Trophoblast cell (in vitro differentiated cells and primary cell): ENCODE measurements at regions not wholly inside any gene's neighbourhood (a gene's known extent, or its start where the extent isn't known, plus 50 kb on each side); places are given as distances from the start of the nearest gene placed in this dataset.

Experiments used
- DNase-seq, 2 donors: peaks; one replicate each; pipeline ENCODE4 v3.0.0-alpha.2; 2016
- H2AFZ ChIP-seq: 2 replicates; pipeline ENCODE4 v1.6.1; 2013; ENCODE audit warnings: low read length, moderate library complexity, mild to moderate bottlenecking; ENCODE audit not compliant: insufficient read depth, poor library complexity
- H2AK5ac ChIP-seq: 2 replicates; pipeline ENCODE4 v1.6.1; 2013; ENCODE audit warnings: mild to moderate bottlenecking, low read length
- H2BK120ac ChIP-seq: 2 replicates; pipeline ENCODE4 v1.6.1; 2013; ENCODE audit warnings: low read length, mild to moderate bottlenecking, moderate library complexity; ENCODE audit not compliant: insufficient read depth, poor library complexity
- H2BK12ac ChIP-seq: 2 replicates; pipeline ENCODE4 v1.6.1; 2013; ENCODE audit warnings: mild to moderate bottlenecking, low read length, moderate library complexity
- H2BK5ac ChIP-seq: 2 replicates; pipeline ENCODE4 v1.6.1; 2013; ENCODE audit warnings: low read length, low read depth, moderate library complexity, mild to moderate bottlenecking; ENCODE audit not compliant: poor library complexity
- H3K14ac ChIP-seq: 2 replicates; pipeline ENCODE4 v1.6.1; 2013; ENCODE audit warnings: mild to moderate bottlenecking, low read length
- H3K18ac ChIP-seq: 2 replicates; pipeline ENCODE4 v1.6.1; 2013; ENCODE audit warnings: mild to moderate bottlenecking, low read length
- H3K23ac ChIP-seq: 2 replicates; pipeline ENCODE4 v1.6.1; 2013; ENCODE audit warnings: low read length
- H3K27ac ChIP-seq: 2 replicates; pipeline ENCODE4 v1.5.1; 2013; ENCODE audit warnings: low read depth, mild to moderate bottlenecking, inconsistent platforms, low read length, moderate library complexity
- H3K27me3 ChIP-seq: 2 replicates; pipeline ENCODE4 v1.6.1; 2013; ENCODE audit warnings: inconsistent platforms, mild to moderate bottlenecking, low read length, moderate library complexity; ENCODE audit not compliant: insufficient read depth
- H3K36me3 ChIP-seq, 2 experiments: 1 replicate in 1 of 2; 2 replicates in 1 of 2; pipeline ENCODE4 v1.6.1; 2013; ENCODE audit warnings: low read length in 2 of 2, mild to moderate bottlenecking in 2 of 2, moderate library complexity in 1 of 2; ENCODE audit not compliant: insufficient read depth in 2 of 2, control insufficient read depth in 1 of 2
- H3K4ac ChIP-seq: 2 replicates; pipeline ENCODE4 v1.6.1; 2013; ENCODE audit warnings: low read depth, mild to moderate bottlenecking, low read length, moderate library complexity
- H3K4me1 ChIP-seq, 2 experiments: 1 replicate in 1 of 2; 2 replicates in 1 of 2; pipeline ENCODE4 v1.6.1; 2013; ENCODE audit warnings: low read length in 2 of 2, mild to moderate bottlenecking in 2 of 2, moderate library complexity in 1 of 2; ENCODE audit not compliant: insufficient read depth in 2 of 2, control insufficient read depth in 1 of 2
- H3K4me2 ChIP-seq: 2 replicates; pipeline ENCODE4 v1.6.1; 2013; ENCODE audit warnings: inconsistent platforms, mild to moderate bottlenecking, low read length, moderate library complexity
- H3K4me3 ChIP-seq: 2 replicates; pipeline ENCODE4 v1.5.1; 2013; ENCODE audit warnings: mild to moderate bottlenecking, low read depth, low read length, inconsistent platforms
- H3K79me1 ChIP-seq: one replicate; pipeline ENCODE4 v1.6.1; 2013; ENCODE audit warnings: low read length
- H3K79me2 ChIP-seq: 2 replicates; pipeline ENCODE4 v1.6.1; 2013; ENCODE audit warnings: low read length, mild to moderate bottlenecking; ENCODE audit not compliant: control insufficient read depth, insufficient read depth, poor library complexity
- H3K9ac ChIP-seq: 2 replicates; pipeline ENCODE4 v1.6.1; 2013; ENCODE audit warnings: mild to moderate bottlenecking, low read length
- H3K9me3 ChIP-seq: 2 replicates; pipeline ENCODE4 v1.6.1; 2013; ENCODE audit warnings: low read depth, mild to moderate bottlenecking, control low read depth, inconsistent platforms, low read length; ENCODE audit not compliant: insufficient read depth
- H4K12ac ChIP-seq: 2 replicates; pipeline ENCODE4 v1.6.1; 2013; ENCODE audit warnings: low read depth, mild to moderate bottlenecking, low read length, moderate library complexity
- H4K8ac ChIP-seq: 2 replicates; pipeline ENCODE4 v1.6.1; 2013; ENCODE audit warnings: low read depth, mild to moderate bottlenecking, low read length, moderate library complexity
- H4K91ac ChIP-seq: one replicate; pipeline ENCODE4 v1.6.1; 2013; ENCODE audit warnings: low read depth, mild to moderate bottlenecking, low read length, moderate library complexity
- WGBS: extraction: QIAGEN DNeasy Blood & Tissue Kit; methylation state at CpG from one replicate; pipeline ENCODE4 v1.1.7; 2013; ENCODE audit warnings: missing lambda C conversion rate; ENCODE audit not compliant: insufficient read length, insufficient coverage; ENCODE audit errors: extremely low coverage; 5-methylcytosine and 5-hydroxymethylcytosine counted together

GRCh38 chr6:56865081-56865875 lies 89.6 kb upstream of the BEND6 start:
- peaks cover 3% of the 10 kb centered on the region for H3K79me1 ChIP-seq
- no peak overlapping the region for H4K8ac ChIP-seq
- H3K36me3 ChIP-seq, result no peaks in the 10 kb centered on the region
- no peak overlapping the region for H3K14ac ChIP-seq
- H3K9me3 ChIP-seq, result no peaks in the 10 kb centered on the region
- H3K79me2 ChIP-seq, result no peaks in the 10 kb centered on the region
- no peak overlapping the region for H3K4me3 ChIP-seq
- H2BK12ac ChIP-seq, result no peak overlapping the region
- no peak overlapping the region for H3K18ac ChIP-seq
- H3K23ac ChIP-seq, result no peak overlapping the region
- H2BK5ac ChIP-seq, result no peak overlapping the region
- peak in 1 of 2 donors; percentile 27 for DNase-seq
- H3K9ac ChIP-seq, result no peak overlapping the region
- no peaks in the 10 kb centered on the region for H3K27me3 ChIP-seq
- no peak overlapping the region for H2BK120ac ChIP-seq
- H3K27ac ChIP-seq, result no peak overlapping the region
- no peak overlapping the region for H3K4ac ChIP-seq
- H2AFZ ChIP-seq, result no peak overlapping the region
- WGBS, result no CpG with 5 or more reads among the region's 1 CpG
- H4K12ac ChIP-seq, result no peak overlapping the region
- H2AK5ac ChIP-seq, result no peak overlapping the region
- H4K91ac ChIP-seq, result no peak overlapping the region
- H3K4me1 ChIP-seq, result peaks cover 0 to 10% of the 10 kb centered on the region in 2 experiments
- no peak overlapping the region for H3K4me2 ChIP-seq

DNA sequence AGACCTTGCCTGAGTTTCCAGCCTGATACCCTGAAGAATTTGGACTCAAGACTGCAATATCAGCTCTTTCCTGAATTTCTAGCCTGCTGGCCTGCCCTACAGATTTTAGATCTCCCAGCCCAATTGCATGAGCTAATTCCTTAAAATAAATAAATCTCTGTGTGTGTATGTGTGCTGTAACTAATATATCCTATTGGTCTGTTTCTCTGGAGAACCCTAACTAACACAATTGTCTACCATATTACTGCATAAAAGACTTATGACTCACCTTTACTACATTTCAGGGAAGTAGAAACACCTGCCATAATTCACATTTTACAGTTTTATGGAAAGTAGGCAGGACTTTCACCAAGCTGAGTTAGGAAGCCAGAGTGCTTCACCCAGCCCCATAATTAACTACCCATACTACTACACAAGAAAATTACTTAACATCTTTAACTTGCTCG lies 90.7 kb upstream of the BEND6 start:
- H3K36me3 ChIP-seq, result no peaks in the 10 kb centered on the region
- H3K4ac ChIP-seq, result no peak overlapping the region
- H3K9me3 ChIP-seq, result no peaks in the 10 kb centered on the region
- no peak overlapping the region for H2BK12ac ChIP-seq
- H4K8ac ChIP-seq, result no peak overlapping the region
- H3K14ac ChIP-seq, result no peak overlapping the region
- H4K91ac ChIP-seq, result no peak overlapping the region
- no peaks in the 10 kb centered on the region for H3K79me2 ChIP-seq
- H2BK120ac ChIP-seq, result no peak overlapping the region
- peaks cover 0 to 12% of the 10 kb centered on the region in 2 experiments for H3K4me1 ChIP-seq
- H3K27me3 ChIP-seq, result no peaks in the 10 kb centered on the region
- H3K23ac ChIP-seq, result no peak overlapping the region
- peaks cover 1% of the 10 kb centered on the region for H3K79me1 ChIP-seq
- no peak overlapping the region for H2AFZ ChIP-seq
- no peak overlapping the region for H3K4me2 ChIP-seq
- no peak overlapping the region for H4K12ac ChIP-seq
- no peak overlapping the region for H2AK5ac ChIP-seq
- H2BK5ac ChIP-seq, result no peak overlapping the region
- H3K4me3 ChIP-seq, result no peak overlapping the region
- peak overlapping the region; percentile 51 for H3K27ac ChIP-seq
- H3K9ac ChIP-seq, result no peak overlapping the region
- 100% methylated on average over 1 of the region's 1 CpG for WGBS
- no peak overlapping the region for H3K18ac ChIP-seq
- no peak for DNase-seq

DNA sequence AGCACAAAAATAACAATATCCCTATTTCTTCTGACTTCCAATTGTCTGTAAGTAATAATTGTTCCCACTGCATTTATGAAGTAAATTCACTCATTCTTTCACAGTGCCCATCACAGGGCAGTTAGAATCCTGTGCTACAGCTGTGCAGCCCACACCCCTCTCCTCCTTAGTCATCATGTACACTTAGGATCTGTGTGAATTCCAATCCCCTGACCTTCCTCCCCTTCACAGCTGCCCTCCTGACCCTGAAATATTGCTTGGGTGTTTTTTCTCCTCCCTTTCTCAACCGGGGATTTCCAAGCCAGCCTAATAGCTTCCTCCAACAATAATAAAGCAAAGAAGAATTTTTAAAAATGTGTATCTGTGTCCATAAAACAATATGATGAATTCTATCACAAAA lies 91.5 kb upstream of the BEND6 start:
- Histone ChIP-seq H3K18ac (no peak overlapping the region), H3K9ac (no peak overlapping the region), H3K4me1 (peaks cover 0 to 12% of the 10 kb centered on the region in 2 experiments), H3K9me3 (no peaks in the 10 kb centered on the region), H4K91ac (no peak overlapping the region), H3K27ac (peak overlapping the region; percentile 51), H2BK120ac (no peak overlapping the region), H3K4me3 (no peak overlapping the region), H2AFZ (no peak overlapping the region), H3K4me2 (peak overlapping the region; percentile 21), H3K4ac (no peak overlapping the region), H3K79me1 (peaks cover 1% of the 10 kb centered on the region), H3K27me3 (no peaks in the 10 kb centered on the region), H2BK5ac (no peak overlapping the region), H2AK5ac (no peak overlapping the region), H3K79me2 (no peaks in the 10 kb centered on the region), H4K12ac (no peak overlapping the region), H3K23ac (no peak overlapping the region), H4K8ac (no peak overlapping the region), H2BK12ac (no peak overlapping the region), H3K14ac (no peak overlapping the region), H3K36me3 (no peaks in the 10 kb centered on the region)
- peak in 1 of 2 donors; percentile 40 for DNase-seq
- no CpG with 5 or more reads among the region's 1 CpG for WGBS

DNA sequence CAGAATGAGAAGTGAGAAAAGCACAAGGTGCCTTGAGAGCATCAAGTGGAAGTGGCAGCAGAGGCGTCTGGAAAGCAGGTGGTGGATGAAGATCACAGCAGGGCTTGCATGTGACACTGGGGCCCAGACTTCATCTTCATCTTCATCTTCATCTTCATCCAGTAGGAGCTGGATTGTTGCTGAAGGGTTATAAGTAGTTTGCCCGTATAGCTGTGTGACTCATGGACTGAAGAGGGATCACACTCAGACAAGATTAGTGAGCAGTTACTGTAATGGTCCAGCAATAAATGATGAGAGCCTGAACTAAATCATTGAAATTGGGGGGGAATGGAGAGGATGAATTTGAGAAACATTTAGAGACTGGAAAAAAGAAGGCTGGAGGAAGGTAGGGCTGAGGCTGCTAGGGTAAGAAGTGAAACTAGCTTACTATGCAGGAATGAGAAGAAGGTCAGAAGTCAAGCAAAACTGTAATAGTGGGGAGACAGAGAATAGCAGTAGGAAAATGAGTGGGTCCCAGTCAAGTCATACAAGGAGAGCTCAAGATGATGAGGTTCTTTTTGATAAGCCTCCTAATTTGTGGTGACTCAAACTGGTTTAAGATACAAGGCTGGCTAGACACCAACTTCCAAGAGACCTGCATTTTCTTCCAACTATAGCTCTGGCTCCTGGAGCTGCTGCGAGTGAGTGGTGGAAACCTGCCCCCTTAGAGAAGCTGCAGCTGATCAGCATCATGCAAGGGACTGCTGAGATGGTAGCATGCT lies 92.3 kb upstream of the BEND6 start:
- WGBS, result no CpG with 5 or more reads among the region's 3 CpGs
- Histone ChIP-seq H2BK5ac (no peak overlapping the region), H3K9ac (no peak overlapping the region)

More for the DNA sequence above, 92.3 kb upstream of the BEND6 start:
- Histone ChIP-seq H3K36me3 (no peaks in the 10 kb centered on the region), H3K14ac (no peak overlapping the region), H4K8ac (no peak overlapping the region), H4K91ac (no peak overlapping the region), H3K4me2 (no peak overlapping the region), H3K79me1 (peaks cover 1% of the 10 kb centered on the region), H2AK5ac (no peak overlapping the region), H4K12ac (no peak overlapping the region), H3K4ac (no peak overlapping the region), H3K79me2 (no peaks in the 10 kb centered on the region), H2BK12ac (no peak overlapping the region), H3K9me3 (no peaks in the 10 kb centered on the region), H3K18ac (no peak overlapping the region), H3K23ac (no peak overlapping the region), H3K27me3 (no peaks in the 10 kb centered on the region), H3K4me3 (no peak overlapping the region), H3K4me1 (peaks cover 0 to 12% of the 10 kb centered on the region in 2 experiments), H2BK120ac (no peak overlapping the region), H3K27ac (no peak overlapping the region), H2AFZ (no peak overlapping the region)
- DNase-seq, result peak in 1 of 2 donors; percentile 17
